ENCODE measurements at regions not wholly inside any gene's neighbourhood (a gene's known extent, or its start where the extent isn't known, plus 50 kb on each side); places are given as distances from the start of the nearest gene placed in this dataset.

GRCh38 chr4:132901224-132901623 is 247.9 kb upstream of the PCDH10 start:
- H3K4me2 ChIP-seq (ENCODE audit: control insufficient read depth, extremely low read depth, insufficient read depth, low read depth, low read length) = no peak overlapping the region
- no peaks in the 10 kb centered on the region for H3K36me3 ChIP-seq (ENCODE audit: control insufficient read depth in 2 of 2, extremely low read depth in 1 of 2, insufficient read depth in 2 of 2, low read length in 2 of 2)
- no peak for TF ChIP-seq EZH2 (IDR thresholded peaks at IDR 0.05; ENCODE audit: low read length)
- no peak for TF ChIP-seq CTCF (optimal IDR thresholded peaks at IDR 0.05 in 1 of 3, IDR thresholded peaks at IDR 0.05 in 1 of 3, conservative IDR thresholded peaks at IDR 0.05 in 1 of 3; ENCODE audit: extremely low read depth in 1 of 3, insufficient read depth in 2 of 3, low read length in 3 of 3)
- H2AFZ ChIP-seq (ENCODE audit: control insufficient read depth, low read length) = no peak overlapping the region
- no peaks in the 10 kb centered on the region for H3K9me1 ChIP-seq (ENCODE audit: control insufficient read depth, extremely low read depth, insufficient read depth, low read length)
- no peaks in the 10 kb centered on the region for H3K27me3 ChIP-seq (ENCODE audit: control insufficient read depth, extremely low read depth, insufficient read depth, low read length)
- no peaks in the 10 kb centered on the region for H3K9me3 ChIP-seq (ENCODE audit: control insufficient read depth, low read depth, low read length)
- no peak overlapping the region for H3K4me3 ChIP-seq (ENCODE audit: control insufficient read depth in 2 of 3, extremely low read depth in 1 of 3, insufficient read depth in 2 of 3, low read depth in 1 of 3, low read length in 3 of 3)
- no peaks in the 10 kb centered on the region for H3K79me2 ChIP-seq (ENCODE audit: control insufficient read depth, insufficient read depth, low read length)
- no peaks in the 10 kb centered on the region for H3K4me1 ChIP-seq (ENCODE audit: control insufficient read depth, extremely low read depth, insufficient read depth, low read length)
- dilution Hi-C loops (cut with MboI; ENCODE audit: extremely low pct_ligation_motif_present, low sequenced_read_pairs) = no loop called here
- no peak overlapping the region for H3K27ac ChIP-seq (ENCODE audit: control insufficient read depth, insufficient read depth, low read length)
- H3K9ac ChIP-seq (ENCODE audit: control insufficient read depth, extremely low read depth, insufficient read depth, low read length) = no peak overlapping the region
- FAIRE-seq = no peak
- no peaks in the 10 kb centered on the region for H4K20me1 ChIP-seq (ENCODE audit: control insufficient read depth, extremely low read depth, insufficient read depth, low read length)
- no peak for DNase-seq (ENCODE audit: low read depth, low spot score)

- Histone ChIP-seq H3K36me3 (ENCODE audit: control insufficient read depth in 2 of 2, extremely low read depth in 1 of 2, insufficient read depth in 2 of 2, low read length in 2 of 2) (no peaks in the 10 kb centered on the region), H3K4me3 (ENCODE audit: control insufficient read depth in 2 of 3, extremely low read depth in 1 of 3, insufficient read depth in 2 of 3, low read depth in 1 of 3, low read length in 3 of 3) (no peak overlapping the region), H4K20me1 (ENCODE audit: control insufficient read depth, extremely low read depth, insufficient read depth, low read length) (no peaks in the 10 kb centered on the region), H3K27me3 (ENCODE audit: control insufficient read depth, extremely low read depth, insufficient read depth, low read length) (no peaks in the 10 kb centered on the region), H3K27ac (ENCODE audit: control insufficient read depth, insufficient read depth, low read length) (no peak overlapping the region), H2AFZ (ENCODE audit: control insufficient read depth, low read length) (no peak overlapping the region), H3K9me3 (ENCODE audit: control insufficient read depth, low read depth, low read length) (no peaks in the 10 kb centered on the region), H3K9me1 (ENCODE audit: control insufficient read depth, extremely low read depth, insufficient read depth, low read length) (no peaks in the 10 kb centered on the region), H3K79me2 (ENCODE audit: control insufficient read depth, insufficient read depth, low read length) (no peaks in the 10 kb centered on the region), H3K4me2 (ENCODE audit: control insufficient read depth, extremely low read depth, insufficient read depth, low read depth, low read length) (no peak overlapping the region), H3K4me1 (ENCODE audit: control insufficient read depth, extremely low read depth, insufficient read depth, low read length) (no peaks in the 10 kb centered on the region), H3K9ac (ENCODE audit: control insufficient read depth, extremely low read depth, insufficient read depth, low read length) (no peak overlapping the region)
- no peak for FAIRE-seq
- dilution Hi-C loops (cut with MboI; ENCODE audit: extremely low pct_ligation_motif_present, low sequenced_read_pairs) = no loop called here
- no peak for DNase-seq (ENCODE audit: low read depth, low spot score)
- TF ChIP-seq EZH2 (IDR thresholded peaks at IDR 0.05; ENCODE audit: low read length) = no peak
- TF ChIP-seq CTCF (optimal IDR thresholded peaks at IDR 0.05 in 1 of 3, IDR thresholded peaks at IDR 0.05 in 1 of 3, conservative IDR thresholded peaks at IDR 0.05 in 1 of 3; ENCODE audit: extremely low read depth in 1 of 3, insufficient read depth in 2 of 3, low read length in 3 of 3) = no peak
Observed at GRCh38 chr4:132910229-132910748, 238.8 kb upstream of the PCDH10 start.
